Cardiac fibroblast (primary cell): ENCODE measurements at regions not wholly inside any gene's neighbourhood (a gene's known extent, or its start where the extent isn't known, plus 50 kb on each side); places are given as distances from the start of the nearest gene placed in this dataset.

Experiments used
- DNase-seq, 2 donors: peaks; one replicate each; pipeline versions ENCODE4 v3.0.0 to v3.0.0-alpha.2; 2010; ENCODE audit warnings: low read depth in 2 of 2
- H3K4me3 ChIP-seq, 2 donors: replicated peaks in 1 of 2; 1 replicate in 1 of 2; 2 replicates in 1 of 2; pipeline ENCODE4 v1.5.1; 2011; ENCODE audit warnings: low read depth in 2 of 2, low read length in 2 of 2, mild to moderate bottlenecking in 2 of 2, moderate library complexity in 1 of 2
- CTCF ChIP-seq: IDR thresholded peaks from one replicate; pipeline ENCODE4 v1.5.1; 2011; ENCODE audit warnings: low read depth, mild to moderate bottlenecking, low read length, inconsistent platforms

- TF ChIP-seq CTCF = no peak
- no peak overlapping the region for H3K4me3 ChIP-seq
- DNase-seq = no peak
Measured at GRCh38 chr5:112657804-112658203, 79.9 kb upstream of the APC start.

DNA sequence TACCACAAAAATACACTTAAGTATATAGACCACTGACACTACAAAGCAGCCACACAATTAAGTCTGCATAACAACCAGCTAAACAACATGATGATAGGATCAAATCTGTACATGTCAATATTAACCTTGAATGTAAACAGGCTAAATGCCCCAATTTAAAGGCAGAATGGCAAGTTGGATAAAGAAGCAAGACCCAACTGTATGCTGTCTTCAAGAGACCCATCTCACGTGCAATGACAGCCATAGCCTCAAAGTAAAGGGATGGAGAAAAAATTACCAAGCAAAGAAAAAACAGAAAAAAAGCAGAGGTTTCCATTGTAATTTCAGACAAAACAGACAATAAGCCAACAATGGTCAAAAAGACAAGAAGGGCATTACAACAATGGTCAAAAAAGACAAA, 77.3 kb upstream of the APC start:
- no peak for DNase-seq
- H3K4me3 ChIP-seq = no peak overlapping the region
- TF ChIP-seq CTCF = no peak

DNA sequence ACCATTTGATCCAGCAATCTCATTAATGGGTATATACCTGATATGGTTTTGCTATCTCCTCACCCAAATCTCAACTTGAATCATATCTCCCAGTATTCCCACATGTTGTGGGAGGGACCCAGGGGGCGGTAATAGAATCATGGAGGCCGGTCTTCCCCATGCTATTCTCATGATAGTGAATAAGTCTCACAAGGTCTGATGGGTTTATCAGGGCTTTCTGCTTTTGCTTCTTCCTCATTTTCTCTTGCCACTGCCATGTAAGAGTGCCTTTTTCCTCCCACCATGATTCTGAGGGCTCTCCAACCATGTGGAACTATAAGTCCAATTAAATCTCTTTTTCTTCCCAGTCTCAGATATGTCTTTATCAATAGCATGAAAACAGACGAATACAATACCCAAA, 74.5 kb upstream of the APC start:
- H3K4me3 ChIP-seq = no peak overlapping the region
- no peak for DNase-seq
- TF ChIP-seq CTCF = no peak

DNA sequence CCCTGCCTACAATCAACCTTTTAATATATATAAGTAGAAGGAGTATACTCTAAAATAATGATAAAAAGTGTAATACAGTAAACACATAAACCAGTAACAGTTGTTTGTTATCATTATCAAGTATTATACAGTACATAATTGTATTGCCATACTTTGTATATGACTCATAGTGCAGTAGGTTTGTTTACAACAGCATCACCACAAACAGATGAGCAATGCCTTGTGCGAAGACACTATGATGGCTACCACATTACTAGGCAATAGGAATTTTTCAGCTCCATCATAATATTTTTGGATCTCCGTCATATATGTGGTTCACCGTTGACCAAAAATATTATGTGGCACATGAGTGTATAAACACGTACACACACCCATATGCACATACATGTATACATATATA, 69.7 kb upstream of the APC start:
- H3K4me3 ChIP-seq = no peak overlapping the region
- no peak for DNase-seq
- TF ChIP-seq CTCF = no peak

- no peak for DNase-seq
- no peak overlapping the region for H3K4me3 ChIP-seq
- TF ChIP-seq CTCF = no peak
Measured at GRCh38 chr5:112668911-112669310, 68.8 kb upstream of the APC start.

- no peak for DNase-seq
- H3K4me3 ChIP-seq = no peak overlapping the region
- no peak for TF ChIP-seq CTCF
Measured at GRCh38 chr5:112669328-112669963, 68.2 kb upstream of the APC start.

GRCh38 chr5:112671687-112672086, 66.0 kb upstream of the APC start:
- no peak for TF ChIP-seq CTCF
- DNase-seq = no peak
- no peak overlapping the region for H3K4me3 ChIP-seq
